ENCODE measurements at regions not wholly inside any gene's neighbourhood (a gene's known extent, or its start where the extent isn't known, plus 50 kb on each side); places are given as distances from the start of the nearest gene placed in this dataset.

GRCh38 chr6:90846824-90847223 is 260.0 kb upstream of the MAP3K7 start:
- TF ChIP-seq CTCF (IDR thresholded peaks at IDR 0.05; ENCODE audit: low read depth, low read length) = no peak
- no peak for TF ChIP-seq POLR2A (IDR thresholded peaks at IDR 0.05; ENCODE audit: extremely low read depth, insufficient read length)
- TF ChIP-seq MYC (IDR thresholded peaks at IDR 0.05; ENCODE audit: low read depth, low read length) = no peak
